ENCODE measurements at regions not wholly inside any gene's neighbourhood (a gene's known extent, or its start where the extent isn't known, plus 50 kb on each side); places are given as distances from the start of the nearest gene placed in this dataset.

DNA sequence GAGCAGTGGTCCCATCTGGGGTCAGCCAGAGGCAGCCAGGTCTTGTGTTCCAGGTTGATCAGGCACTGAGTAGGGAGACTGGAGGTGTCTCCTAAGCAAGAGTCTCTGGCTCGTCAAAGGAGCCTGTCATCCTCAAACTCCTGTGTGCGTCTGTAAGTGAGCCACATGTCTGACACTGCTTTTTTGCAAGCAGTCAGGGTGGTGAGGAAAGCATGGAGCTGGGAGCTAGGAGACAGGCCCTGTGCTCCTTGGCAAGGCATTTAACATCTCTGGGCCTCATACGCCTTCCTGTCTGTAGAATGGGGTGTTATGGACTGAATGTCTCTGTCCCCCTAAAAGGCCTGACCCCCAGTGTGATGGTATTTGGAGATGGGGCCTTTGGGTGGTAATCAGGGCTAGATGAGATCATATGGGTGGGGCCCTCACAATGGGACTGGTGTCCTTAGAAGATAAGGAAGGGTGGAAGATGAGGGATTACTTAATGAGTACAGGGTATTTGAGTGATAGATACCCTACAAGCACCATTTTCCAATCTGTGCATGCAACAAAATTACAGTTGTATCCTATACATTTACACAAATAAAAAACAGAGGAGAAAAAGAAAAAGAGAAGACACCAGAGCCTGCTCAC, 53.0 kb downstream of the ARL6IP4 start:
- no peaks in the 10 kb centered on the region for H3K9me3 ChIP-seq
- H3K4me3 ChIP-seq (ENCODE audit: low read depth, low read length) = no peak overlapping the region
- DNase-seq = no peak
- no peaks in the 10 kb centered on the region for H3K36me3 ChIP-seq
- no peaks in the 10 kb centered on the region for H3K27me3 ChIP-seq
- TF ChIP-seq, protein P1, sequence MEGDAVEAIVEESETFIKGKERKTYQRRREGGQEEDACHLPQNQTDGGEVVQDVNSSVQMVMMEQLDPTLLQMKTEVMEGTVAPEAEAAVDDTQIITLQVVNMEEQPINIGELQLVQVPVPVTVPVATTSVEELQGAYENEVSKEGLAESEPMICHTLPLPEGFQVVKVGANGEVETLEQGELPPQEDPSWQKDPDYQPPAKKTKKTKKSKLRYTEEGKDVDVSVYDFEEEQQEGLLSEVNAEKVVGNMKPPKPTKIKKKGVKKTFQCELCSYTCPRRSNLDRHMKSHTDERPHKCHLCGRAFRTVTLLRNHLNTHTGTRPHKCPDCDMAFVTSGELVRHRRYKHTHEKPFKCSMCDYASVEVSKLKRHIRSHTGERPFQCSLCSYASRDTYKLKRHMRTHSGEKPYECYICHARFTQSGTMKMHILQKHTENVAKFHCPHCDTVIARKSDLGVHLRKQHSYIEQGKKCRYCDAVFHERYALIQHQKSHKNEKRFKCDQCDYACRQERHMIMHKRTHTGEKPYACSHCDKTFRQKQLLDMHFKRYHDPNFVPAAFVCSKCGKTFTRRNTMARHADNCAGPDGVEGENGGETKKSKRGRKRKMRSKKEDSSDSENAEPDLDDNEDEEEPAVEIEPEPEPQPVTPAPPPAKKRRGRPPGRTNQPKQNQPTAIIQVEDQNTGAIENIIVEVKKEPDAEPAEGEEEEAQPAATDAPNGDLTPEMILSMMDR (IDR thresholded peaks at IDR 0.05; ENCODE audit: low read depth, low read length) = no peak
- H3K4me1 ChIP-seq = 0 out of 2 replicates have a peak, but pooled peaks cover 3% of the 10 kb centered on the region

DNA sequence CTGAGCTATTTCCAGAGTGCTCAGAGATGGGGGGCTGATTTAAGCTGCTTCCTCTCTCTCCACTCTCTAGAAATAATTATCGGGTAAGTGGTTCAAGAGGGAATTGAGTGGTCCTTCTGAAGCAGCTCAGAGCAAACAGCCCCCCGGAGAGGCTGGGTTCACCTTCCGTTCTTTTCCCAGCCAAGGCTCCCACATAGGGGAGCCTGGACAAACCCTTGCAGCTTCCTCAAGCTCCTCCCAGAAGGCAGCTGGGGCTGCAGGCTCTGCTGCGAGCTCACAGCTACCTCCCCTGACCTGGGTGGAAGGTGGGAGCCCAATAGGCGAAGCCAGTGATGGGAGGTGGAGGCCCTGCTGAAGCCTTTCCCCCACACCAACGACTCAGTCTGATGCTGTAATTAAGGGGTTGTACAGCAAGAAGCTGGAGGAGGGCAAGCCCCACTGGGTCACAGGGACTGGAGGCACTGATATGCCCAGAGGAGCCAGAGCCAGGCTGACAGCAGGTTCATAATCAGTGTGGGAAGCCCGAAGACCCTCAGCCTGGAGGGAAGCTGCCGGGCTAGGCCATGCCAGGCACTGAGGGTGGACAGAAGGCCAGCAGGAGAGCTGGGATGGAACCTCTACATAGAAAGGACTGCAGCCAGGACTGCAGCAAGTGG, 52.4 kb downstream of the ARL6IP4 start:
- TF ChIP-seq, protein P1 (IDR thresholded peaks at IDR 0.05; ENCODE audit: low read depth, low read length) = no peak
- no peaks in the 10 kb centered on the region for H3K36me3 ChIP-seq
- H3K9me3 ChIP-seq = no peaks in the 10 kb centered on the region

More for the DNA sequence above, 52.4 kb downstream of the ARL6IP4 start:
- no peak for DNase-seq
- 0 out of 2 replicates have a peak, but pooled peaks cover 3% of the 10 kb centered on the region for H3K4me1 ChIP-seq
- H3K4me3 ChIP-seq (ENCODE audit: low read depth, low read length) = no peak overlapping the region
- no peaks in the 10 kb centered on the region for H3K27me3 ChIP-seq

Data from BE2C (cell line).